ENCODE measurements at regions not wholly inside any gene's neighbourhood (a gene's known extent, or its start where the extent isn't known, plus 50 kb on each side); places are given as distances from the start of the nearest gene placed in this dataset.

- no peak for DNase-seq
- Mint-ChIP-seq H3K4me1 (no peaks in the 10 kb centered on the region), H3K27me3 (no peaks in the 10 kb centered on the region), H3K9me3 (peaks cover 6 to 11% of the 10 kb centered on the region in 2 donors), H3K4me3 (no peak overlapping the region), H3K27ac (no peak overlapping the region), H3K36me3 (peaks cover 0 to 34% of the 10 kb centered on the region in 2 donors)
- ATAC-seq (replicated peaks), result no peak
Observed at GRCh38 chr6:30272032-30272431, 54.7 kb upstream of the TRIM39 start.

GRCh38 chr6:30267423-30267822, 54.2 kb upstream of the TRIM26 start:
- Mint-ChIP-seq H3K27me3 (no peaks in the 10 kb centered on the region), H3K27ac (no peak overlapping the region), H3K4me1 (peaks cover 14 to 16% of the 10 kb centered on the region in 2 donors), H3K4me3 (no peak overlapping the region), H3K36me3 (peaks cover 23 to 71% of the 10 kb centered on the region in 2 donors), H3K9me3 (peaks cover 2 to 11% of the 10 kb centered on the region in 2 donors)
- DNase-seq (no peak), ATAC-seq (replicated peaks) (no peak)

GRCh38 chr6:30265594-30265993, 52.4 kb upstream of the TRIM26 start:
- Mint-ChIP-seq H3K4me3 (no peak overlapping the region), H3K27ac (no peak overlapping the region), H3K9me3 (no peaks in the 10 kb centered on the region), H3K27me3 (no peaks in the 10 kb centered on the region), H3K4me1 (peaks cover 26 to 27% of the 10 kb centered on the region in 2 donors), H3K36me3 (peaks cover 31 to 71% of the 10 kb centered on the region in 2 donors)
- DNase-seq, result no peak
- no peak for ATAC-seq (replicated peaks)

GRCh38 chr6:30265181-30265580, 52.0 kb upstream of the TRIM26 start:
- peaks cover 28 to 31% of the 10 kb centered on the region in 2 donors for H3K4me1 Mint-ChIP-seq
- H3K4me3 Mint-ChIP-seq, result no peak overlapping the region
- H3K36me3 Mint-ChIP-seq, result peaks cover 33 to 71% of the 10 kb centered on the region in 2 donors
- H3K27me3 Mint-ChIP-seq, result no peaks in the 10 kb centered on the region
- H3K9me3 Mint-ChIP-seq, result no peaks in the 10 kb centered on the region
- H3K27ac Mint-ChIP-seq, result no peak overlapping the region
- DNase-seq (no peak), ATAC-seq (replicated peaks) (no peak)

- Mint-ChIP-seq H3K9me3 (no peaks in the 10 kb centered on the region), H3K27ac (no peak overlapping the region), H3K4me3 (no peak overlapping the region), H3K4me1 (peaks cover 30 to 32% of the 10 kb centered on the region in 2 donors), H3K36me3 (peaks cover 33 to 67% of the 10 kb centered on the region in 2 donors), H3K27me3 (no peaks in the 10 kb centered on the region)
- ATAC-seq (replicated peaks), result no peak
- no peak for DNase-seq
Observed at GRCh38 chr6:30264743-30265142, 51.5 kb upstream of the TRIM26 start.

GRCh38 chr6:30263734-30264133, 50.5 kb upstream of the TRIM26 start:
- peaks cover 37 to 41% of the 10 kb centered on the region in 2 donors for H3K4me1 Mint-ChIP-seq
- peak overlapping the region; percentile 0 for H3K27ac Mint-ChIP-seq
- DNase-seq, result no peak
- ATAC-seq (replicated peaks), result no peak
- H3K9me3 Mint-ChIP-seq, result no peaks in the 10 kb centered on the region
- no peaks in the 10 kb centered on the region for H3K27me3 Mint-ChIP-seq
- no peak overlapping the region for H3K4me3 Mint-ChIP-seq
- H3K36me3 Mint-ChIP-seq, result peaks cover 33 to 63% of the 10 kb centered on the region in 2 donors
